T-helper 2 cell treated with Interferon-gamma antibody and Interleukin-4, amounts not matched to agents 100 ng/mL and 5 ng/mL, for 36 hours (primary cell): ENCODE measurements at regions not wholly inside any gene's neighbourhood (a gene's known extent, or its start where the extent isn't known, plus 50 kb on each side); places are given as distances from the start of the nearest gene placed in this dataset.

Experiments used
- intact Hi-C: fragments of 100-400 bp; cut with micrococcal nuclease; formaldehyde crosslinking; loops from one replicate; pipeline ENCODE4 v1.15.1; 2023

DNA sequence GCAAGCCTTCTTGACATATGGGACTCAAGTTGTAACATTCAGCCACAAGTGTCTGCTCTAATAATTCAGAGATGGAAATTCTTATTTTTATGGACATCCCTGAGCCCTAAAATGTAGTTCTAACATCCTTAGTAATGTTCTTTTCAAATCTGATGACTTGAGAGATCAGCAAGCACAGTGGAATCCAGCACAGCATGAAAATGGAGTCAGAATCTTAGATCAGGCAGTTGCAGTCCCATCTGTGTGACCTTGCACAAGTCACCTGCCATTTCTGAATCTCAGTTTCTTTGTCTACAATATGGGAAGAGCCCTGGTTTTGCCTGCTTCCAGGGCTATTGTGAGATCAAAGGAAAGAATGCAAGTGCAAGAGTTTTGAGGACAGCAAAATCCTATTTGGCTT, 183.9 kb upstream of the LPP start:
- intact Hi-C loops = loop anchor here (10.0 kb wide), 2 partner anchors 985 to 1075 kb away; no protein-coding TSS in a partner anchor

DNA sequence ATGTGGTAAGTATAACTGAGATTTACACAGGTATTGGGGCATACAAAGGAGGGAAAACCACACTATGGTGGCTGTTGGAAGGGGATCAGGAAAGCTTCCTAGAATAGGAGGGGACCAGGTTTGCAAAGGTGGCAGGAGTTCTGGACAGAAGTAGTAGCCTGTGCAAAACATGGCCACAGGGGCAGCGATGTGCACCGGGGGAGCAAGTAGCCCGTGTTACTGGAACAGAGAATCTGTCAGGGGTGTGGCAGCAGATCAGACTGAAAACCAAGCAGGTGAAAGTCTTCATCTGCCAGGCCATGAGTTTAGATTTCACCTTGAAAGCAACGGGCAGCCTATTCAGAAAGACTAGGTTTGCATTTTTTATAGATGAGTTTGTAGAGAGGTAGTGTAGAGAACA, 182.3 kb upstream of the LPP start:
- intact Hi-C loops = loop anchor here (10.0 kb wide), 2 partner anchors 983 to 1073 kb away; no protein-coding TSS in a partner anchor

DNA sequence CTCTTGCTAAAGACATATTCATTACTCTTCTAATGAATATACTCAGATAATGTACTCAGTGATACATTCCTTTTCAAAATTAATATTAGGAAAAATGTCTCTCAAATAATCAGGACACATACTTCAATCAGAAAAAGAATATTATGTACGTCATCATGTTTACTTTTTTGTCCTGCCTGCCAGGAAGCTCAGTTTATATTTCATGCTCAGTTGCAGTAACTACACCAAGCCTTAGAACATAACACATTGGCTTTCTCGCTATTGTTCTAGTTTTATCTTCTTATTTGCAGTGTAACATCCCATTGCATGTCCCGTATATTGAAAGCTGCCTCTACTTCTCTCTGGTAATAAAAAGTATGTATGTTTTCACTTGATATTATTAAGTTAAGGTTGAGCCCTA, 181.5 kb upstream of the LPP start:
- intact Hi-C loops = loop anchor here (10.0 kb wide), 2 partner anchors 982 to 1072 kb away; no protein-coding TSS in a partner anchor

DNA sequence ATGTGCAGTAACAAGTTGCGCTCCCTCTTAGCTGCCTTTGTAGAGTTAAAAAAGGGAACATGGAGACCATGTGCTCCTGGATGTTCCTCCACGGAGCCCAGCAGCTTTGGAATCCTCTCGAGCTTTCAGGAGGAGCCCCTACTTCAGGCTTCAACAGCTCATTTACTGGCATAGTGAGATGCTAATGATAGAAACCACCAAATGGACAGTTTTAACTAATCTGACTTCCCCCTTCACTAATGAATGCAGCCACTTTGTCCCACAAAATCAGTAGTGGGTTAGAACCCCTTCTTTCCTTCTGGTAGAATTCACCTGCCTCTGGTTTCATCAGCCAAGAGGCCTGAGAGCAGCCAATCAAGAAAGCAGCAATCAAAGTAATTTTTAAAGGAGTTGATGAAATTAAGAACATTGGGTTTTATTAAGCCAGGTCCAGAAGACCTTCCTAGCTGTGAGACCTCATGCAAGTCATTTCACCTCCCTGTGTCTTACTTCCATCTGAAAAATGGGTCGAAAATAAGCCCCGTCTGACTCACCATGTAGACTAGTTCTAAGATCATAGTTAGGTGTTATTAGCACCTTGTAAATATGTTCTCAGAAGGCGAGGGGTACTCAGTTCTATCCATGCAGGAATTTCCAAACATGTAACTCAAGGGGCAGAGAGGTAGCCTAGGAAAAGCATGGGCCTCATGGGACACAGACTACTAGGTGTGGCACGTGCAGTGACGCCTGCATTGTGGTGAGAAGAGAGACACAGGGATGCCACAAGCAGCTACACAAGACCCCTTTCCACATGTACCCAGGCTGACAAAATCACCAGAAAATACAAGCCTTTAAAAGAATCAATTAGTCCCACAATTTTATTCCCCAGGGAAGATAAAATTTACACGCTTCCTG, 179.7 kb upstream of the LPP start:
- intact Hi-C loops = loop anchor here (10.0 kb wide), 2 partner anchors 981 to 1071 kb away; no protein-coding TSS in a partner anchor

DNA sequence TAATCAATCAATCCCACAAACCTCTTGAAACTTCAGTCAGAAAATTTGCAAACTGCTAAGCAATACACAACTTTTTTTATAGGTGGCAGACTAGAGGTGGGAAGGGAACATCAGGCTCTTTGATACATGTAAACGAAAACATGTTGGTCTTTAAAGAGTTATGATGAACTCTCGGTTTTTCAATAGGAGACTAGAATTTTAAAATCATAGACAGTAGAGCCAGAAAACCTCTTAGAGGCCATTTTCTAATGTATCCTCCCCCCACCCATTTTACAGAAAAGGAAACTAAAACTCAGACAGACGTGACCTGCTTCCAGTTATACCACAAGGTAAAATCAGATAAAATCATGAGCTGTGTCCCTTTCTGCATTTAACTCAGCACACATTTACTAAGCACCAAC, 179.1 kb upstream of the LPP start:
- intact Hi-C loops = loop anchor here (1.0 to 10.0 kb wide), 9 partner anchors 13 to 1070 kb away; partner anchors contain the start of genes BCL6 and LPP

DNA sequence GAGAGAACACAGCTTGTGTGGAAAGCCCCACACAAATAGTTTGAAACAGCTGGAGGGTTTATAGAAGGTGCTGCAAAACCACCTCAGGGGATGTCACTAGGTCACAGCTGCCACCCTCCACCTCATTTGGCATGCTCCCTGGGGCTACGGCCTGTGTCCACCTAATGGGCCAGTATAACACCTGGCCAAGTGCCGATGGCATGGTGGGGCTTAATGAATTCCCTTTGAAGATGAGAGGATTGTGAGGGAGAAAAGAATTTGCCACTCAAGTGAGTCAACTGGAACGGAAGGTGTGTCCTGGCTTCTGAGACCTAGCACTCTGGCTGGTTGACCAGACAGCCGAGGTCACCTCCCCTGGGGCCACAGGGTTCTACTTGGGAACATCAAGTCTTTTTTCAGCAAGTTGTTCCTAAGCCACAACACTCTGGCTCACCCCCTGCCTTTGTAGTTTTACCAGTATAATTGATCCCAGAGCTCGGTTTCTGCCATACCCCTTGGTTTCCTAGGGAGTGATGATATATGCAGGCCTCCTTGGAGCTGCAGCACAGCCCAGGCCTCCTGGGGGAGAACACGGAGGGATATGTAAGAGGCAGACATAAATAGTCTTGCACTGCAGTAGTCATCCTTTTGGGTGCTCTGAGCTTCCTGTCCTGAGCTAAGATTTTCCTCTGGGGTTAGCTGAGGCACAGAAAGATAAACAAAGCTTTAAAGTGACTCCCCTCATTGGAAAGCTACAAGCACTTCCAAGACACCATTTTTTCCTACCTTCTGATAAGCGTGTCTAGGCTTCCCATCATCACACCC, 178.2 kb upstream of the LPP start:
- intact Hi-C loops = loop anchor here (1.0 to 10.0 kb wide), 9 partner anchors 13 to 1069 kb away; partner anchors contain the start of genes BCL6 and LPP

DNA sequence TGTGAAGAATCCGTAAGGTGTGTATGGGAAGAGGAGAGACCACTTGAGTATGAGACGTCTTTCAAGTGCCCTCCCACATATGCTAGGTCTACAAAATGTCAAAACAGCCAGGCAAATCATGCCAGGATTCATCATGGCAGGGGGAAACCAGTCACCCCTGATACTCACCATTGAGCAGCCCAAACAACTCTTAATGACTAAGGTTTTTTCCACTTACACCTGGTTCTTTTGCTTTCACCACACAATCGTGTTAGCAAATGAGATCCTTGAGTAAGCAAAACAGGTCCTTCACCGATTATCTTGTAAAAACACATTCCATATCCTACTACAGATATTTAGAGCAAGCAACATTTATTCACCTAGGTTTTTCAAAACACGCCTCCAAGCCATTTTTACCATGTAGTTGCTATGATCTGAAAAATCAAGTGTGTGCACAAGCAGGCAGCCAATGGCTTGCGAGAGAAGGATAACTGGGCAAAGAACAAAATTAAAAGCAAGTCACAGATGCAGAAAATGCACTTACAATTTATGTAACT, 177.5 kb upstream of the LPP start:
- intact Hi-C loops = loop anchor here (10.0 kb wide), 2 partner anchors 978 to 1068 kb away; no protein-coding TSS in a partner anchor

DNA sequence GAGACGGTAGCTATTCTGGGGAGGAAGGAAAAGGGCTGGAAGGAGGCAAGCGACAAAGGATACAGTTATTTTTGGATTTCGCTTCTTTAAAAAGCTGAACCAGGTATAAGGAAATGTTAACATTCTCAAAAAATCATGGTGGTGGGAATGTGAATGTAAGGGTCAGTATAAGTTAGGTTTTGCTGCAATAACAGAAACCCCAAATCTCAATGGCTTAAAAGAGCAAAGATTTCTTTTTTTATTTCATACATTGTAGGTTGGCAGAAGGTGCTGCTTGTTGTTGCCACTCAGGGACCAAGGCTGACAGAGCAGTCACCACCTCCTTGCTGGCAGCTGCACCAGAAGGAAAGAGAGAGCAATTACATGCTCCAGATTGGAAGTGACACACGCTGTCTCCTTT, 176.3 kb upstream of the LPP start:
- intact Hi-C loops = loop anchor here (10.0 kb wide), 2 partner anchors 977 to 1067 kb away; no protein-coding TSS in a partner anchor

DNA sequence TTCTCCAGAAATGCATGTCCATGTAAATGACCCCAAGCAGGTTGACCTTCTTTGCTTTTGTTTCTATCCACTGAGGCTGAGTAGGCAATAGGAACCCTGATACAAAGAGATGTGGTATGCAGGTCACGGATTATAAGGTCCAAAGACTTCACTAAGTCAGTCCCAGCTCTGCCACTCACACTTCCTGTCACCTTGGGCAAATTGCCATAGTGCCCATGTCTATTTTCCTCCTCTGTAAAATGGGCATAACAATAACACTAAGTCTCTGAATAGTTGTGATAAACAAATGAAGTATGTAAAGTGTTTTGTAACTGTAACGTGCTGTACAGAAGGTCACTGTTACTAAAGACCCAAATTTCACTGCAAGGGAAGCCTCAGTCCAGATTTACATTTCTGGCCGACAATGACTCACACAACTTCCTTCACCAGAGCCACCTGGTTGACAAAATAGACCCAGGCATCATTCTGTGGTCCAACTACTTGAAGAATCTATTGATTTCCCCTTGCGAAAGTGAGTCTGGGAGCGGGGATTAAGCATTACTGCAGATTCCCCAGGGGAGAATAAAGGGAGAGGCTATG, 175.4 kb upstream of the LPP start:
- intact Hi-C loops = loop anchor here (10.0 kb wide), 2 partner anchors 976 to 1066 kb away; no protein-coding TSS in a partner anchor

DNA sequence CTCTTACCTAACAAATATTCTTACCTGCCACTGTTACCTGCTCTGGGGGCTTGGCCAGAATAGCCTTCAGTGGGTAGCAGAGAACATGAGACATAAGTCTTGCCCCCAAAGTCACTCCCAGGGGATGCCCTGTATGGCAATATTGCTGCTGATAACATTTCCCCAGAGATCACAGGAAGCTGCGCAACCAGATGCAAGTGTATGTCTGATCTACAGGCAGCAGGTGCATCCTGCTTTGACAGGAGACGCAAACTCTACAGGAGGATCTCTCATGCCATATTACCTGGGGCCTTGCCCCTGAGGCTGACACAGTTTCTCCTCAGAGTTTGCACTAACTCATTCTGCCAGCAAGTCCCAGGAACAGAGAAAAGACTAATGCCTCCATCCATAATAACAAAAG, 174.4 kb upstream of the LPP start:
- intact Hi-C loops = loop anchor here (10.0 kb wide), 2 partner anchors 975 to 1065 kb away; no protein-coding TSS in a partner anchor

DNA sequence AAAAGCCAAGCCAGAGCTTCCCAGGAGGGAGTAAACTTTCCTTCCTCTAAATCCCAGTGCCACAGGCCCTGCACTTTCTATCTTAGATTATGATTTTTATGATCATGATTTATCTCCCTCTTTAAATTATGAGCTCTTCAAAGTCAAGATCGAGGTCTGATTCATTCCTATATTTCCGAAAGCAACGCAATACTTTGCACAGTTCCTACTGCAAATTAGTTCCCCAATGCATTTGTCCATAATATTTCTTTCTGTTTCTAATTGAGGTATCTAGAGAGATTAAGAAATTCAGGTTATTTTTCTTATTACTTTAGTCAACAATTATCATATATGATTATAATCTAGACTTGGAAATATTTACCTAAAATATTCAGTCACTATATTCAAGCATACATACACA, 173.1 kb upstream of the LPP start:
- intact Hi-C loops = no loop called here

DNA sequence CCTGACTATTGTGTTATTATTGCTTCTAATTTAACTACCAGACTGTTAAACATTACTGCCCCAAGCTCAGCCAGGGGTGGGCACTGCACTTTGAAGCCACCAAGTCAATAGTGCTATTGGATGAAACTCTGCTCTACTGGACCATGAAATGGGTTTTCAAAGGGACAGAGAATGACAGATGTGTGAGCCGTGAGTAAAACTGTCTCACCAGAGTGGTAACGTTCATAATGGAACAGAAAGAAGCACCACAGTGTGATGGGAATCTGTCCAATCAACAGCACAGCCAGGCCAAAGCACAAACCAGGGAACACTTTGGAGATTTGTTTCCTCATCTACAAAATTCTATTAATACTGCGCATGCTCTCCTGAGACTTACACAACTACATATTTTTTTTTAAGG, 171.8 kb upstream of the LPP start:
- intact Hi-C loops = no loop called here

DNA sequence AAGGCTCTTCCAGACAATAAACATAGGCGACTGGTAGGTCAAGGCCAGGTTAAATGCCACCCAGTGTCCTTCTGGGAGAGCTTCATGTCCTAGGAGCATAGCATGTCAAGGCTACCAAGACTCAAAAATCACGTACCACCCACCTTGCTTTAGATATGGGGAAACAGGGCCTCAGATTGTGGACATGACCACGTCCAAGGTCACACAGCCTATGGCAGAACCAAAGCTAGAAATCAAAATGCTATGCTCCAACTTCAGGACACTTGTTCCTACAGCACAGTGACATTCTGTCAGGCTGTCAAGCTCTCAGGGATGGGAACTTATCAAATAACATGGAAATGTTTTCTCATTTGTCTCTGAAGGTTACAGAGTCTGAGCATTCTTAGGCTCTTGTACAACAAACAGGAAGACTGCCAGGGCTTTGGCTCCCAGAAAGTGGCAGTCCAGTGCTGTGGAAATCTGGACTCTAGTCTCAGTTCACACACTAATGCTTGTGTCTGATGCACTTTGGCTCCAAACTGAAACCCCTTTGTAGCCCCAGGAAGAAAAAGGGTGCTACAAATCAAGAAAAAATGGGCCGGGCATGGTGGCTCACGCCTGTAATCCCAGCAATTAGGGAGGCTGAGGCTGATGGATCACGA, 170.4 kb upstream of the LPP start:
- intact Hi-C loops = no loop called here

DNA sequence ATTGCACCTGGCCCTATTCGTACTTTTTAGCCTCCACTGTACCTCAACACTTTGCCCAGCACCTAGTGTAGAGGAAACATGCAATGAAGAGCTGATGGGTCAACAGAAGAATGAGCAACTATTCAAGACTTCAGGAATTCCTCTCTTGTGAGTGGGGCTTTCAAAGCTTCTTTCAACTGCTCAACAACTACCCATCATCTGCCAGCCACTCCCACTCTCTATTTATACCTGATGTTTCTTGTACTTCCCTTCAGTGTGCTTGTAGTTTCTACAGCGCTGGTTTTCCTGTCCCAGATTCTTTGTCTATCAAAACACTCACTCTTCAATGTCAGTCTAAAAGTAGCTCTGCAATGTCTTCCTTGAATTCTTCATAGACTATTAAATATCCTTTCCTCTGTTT, 168.3 kb upstream of the LPP start:
- intact Hi-C loops = no loop called here

DNA sequence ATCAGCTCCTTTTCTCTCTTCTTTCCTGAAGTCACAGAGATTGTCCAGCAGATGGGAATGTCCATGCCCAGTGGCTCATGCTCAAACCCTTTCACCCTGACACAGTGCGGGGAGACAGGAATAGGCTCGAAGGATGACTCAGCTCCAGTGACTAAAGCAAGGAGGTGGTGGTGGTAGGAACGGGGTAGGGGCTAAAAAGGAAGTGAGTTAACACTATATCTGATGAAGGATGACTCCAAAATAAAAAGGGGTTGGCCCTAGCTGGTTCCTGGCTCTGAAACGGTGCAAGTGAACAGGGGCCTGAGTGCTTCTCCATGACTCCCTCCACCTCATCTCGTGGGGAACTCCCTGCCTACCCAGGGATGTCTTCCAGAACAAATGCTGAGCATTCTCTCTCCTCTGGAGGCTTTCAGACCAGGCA, 167.4 kb upstream of the LPP start:
- intact Hi-C loops = no loop called here

DNA sequence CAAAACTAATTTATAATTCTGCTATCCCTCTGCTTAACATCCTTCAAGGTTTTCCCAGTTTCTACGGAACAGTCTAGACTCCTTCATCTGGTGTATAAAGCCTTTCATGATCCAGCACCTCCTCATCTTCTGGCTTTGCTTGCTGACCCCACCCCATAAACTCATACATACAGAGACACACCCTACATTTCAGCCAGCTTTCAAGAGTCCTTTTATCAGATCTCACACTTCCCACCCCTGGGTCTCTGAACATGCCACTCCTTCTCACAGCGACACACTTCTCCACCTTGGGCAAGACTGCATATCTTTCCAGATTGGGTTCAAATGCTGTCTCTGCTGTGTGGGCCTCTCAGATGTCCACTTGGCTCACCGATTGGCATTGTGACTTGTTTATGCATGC, 166.8 kb upstream of the LPP start:
- intact Hi-C loops = no loop called here

DNA sequence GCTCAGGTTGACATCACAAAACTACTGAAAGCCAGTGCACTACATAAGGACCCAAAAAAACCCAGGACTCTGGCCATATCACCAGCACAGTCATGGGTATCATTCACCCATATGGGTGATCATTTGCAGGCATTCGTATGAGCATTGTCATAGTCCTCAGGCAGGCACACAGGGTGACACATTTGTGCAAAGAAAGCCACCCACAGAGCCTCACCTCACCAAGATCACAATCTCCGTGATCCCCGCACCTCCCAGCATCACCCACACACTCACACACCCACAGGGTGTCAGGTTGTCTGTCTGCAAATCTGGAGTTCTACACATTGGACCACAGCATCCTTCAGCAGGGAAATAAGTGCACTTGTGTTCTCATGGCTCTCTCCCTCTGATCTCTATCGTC, 166.0 kb upstream of the LPP start:
- intact Hi-C loops = loop anchor here (1.0 kb wide), 1 partner anchor 13 kb away; no protein-coding TSS in a partner anchor

DNA sequence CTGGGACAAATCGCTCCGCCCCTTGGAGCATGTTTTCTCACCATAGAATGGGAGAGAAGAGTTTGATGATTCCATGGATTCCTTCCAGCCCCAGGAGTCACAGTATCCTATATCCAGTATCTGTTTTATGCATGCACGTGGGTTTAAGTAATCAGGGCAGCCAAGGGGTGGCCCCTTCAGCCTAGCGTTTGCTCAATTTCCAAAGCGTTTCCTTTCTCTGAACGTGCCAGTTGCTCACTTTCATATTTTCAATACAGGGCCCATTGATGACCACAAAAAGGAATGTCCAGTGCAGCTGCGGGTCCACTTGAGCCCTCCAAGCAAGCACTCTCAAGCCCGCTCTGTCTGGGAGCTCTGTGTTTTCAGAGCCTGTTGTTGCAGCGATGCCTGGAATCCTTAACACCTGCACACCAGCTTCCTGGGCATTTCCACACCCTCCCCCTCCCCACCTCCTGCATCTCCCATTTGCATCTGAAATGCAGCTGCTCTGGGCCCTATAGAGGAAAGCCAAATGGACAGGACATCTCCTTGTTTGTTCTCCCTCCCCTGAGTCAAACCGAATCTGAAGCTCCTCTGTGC, 164.3 kb upstream of the LPP start:
- intact Hi-C loops = loop anchor here (10.0 kb wide), 1 partner anchor 1145 kb away; no protein-coding TSS in a partner anchor

DNA sequence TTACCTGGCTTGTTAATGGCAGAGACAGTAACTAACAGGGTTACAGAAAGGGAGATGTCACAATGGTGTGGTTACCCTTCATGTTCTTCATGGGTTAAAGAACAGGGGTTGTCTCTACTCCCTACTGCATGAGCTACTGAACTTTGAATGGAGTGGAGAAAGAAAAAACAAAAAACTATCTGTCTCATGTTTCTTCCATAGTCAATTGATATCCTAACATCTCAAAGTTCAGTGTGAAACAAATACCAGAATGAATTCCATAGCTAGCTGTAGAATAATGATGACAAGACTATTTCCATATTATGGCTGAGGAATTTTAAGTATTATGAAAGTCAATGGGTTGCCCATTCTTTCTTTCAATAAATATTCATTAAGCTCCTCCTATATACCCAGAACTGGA, 161.3 kb upstream of the LPP start:
- intact Hi-C loops = loop anchor here (10.0 kb wide), 1 partner anchor 1142 kb away; no protein-coding TSS in a partner anchor
